Thyroid gland (tissue), 4 donors: ENCODE measurements at regions not wholly inside any gene's neighbourhood (a gene's known extent, or its start where the extent isn't known, plus 50 kb on each side); places are given as distances from the start of the nearest gene placed in this dataset.

Experiments
- POLR2A ChIP-seq, 2 donors: fragments of 450-650 bp; IDR thresholded peaks; one replicate each; pipeline ENCODE4 v1.6.1; 2017; ENCODE audit warnings: antibody characterized with exemption in 2 of 2, mild to moderate bottlenecking in 2 of 2, moderate library complexity in 1 of 2
- TF ChIP-seq, protein P1 (sequence below), 6 experiments: fragments of 200-600 bp in 3 of 6; fragments of 450-650 bp in 3 of 6; sonication (generic) in 3 of 6; IDR thresholded peaks; one replicate each; pipeline ENCODE4 v1.5.1; 2016 to 2019; ENCODE audit warnings: antibody characterized with exemption in 6 of 6, mild to moderate bottlenecking in 2 of 6, inconsistent platforms in 1 of 6, moderate library complexity in 1 of 6

DNA sequence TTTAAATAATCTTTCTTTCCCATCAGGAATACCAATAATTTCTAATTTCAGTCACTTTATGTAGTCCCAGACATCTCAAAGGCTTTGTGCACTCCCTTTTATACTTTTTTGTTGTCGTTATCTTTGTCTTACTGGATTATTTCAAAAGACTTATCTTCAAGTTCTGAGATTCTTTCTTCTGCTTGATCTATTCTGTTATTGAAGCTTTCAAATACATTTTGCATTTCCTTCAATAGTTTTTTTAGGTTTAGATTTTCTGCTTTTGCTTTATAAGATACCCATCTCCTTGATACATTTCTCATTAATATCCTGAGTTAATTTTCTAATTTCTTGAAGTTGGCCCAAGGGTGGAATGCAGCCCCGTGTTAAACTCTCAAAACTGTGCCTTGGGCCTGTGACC, 432.4 kb downstream of the RIT2 start:
- TF ChIP-seq, protein P1, sequence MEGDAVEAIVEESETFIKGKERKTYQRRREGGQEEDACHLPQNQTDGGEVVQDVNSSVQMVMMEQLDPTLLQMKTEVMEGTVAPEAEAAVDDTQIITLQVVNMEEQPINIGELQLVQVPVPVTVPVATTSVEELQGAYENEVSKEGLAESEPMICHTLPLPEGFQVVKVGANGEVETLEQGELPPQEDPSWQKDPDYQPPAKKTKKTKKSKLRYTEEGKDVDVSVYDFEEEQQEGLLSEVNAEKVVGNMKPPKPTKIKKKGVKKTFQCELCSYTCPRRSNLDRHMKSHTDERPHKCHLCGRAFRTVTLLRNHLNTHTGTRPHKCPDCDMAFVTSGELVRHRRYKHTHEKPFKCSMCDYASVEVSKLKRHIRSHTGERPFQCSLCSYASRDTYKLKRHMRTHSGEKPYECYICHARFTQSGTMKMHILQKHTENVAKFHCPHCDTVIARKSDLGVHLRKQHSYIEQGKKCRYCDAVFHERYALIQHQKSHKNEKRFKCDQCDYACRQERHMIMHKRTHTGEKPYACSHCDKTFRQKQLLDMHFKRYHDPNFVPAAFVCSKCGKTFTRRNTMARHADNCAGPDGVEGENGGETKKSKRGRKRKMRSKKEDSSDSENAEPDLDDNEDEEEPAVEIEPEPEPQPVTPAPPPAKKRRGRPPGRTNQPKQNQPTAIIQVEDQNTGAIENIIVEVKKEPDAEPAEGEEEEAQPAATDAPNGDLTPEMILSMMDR (IDR thresholded peaks at IDR 0.05): no peak
- TF ChIP-seq POLR2A (IDR thresholded peaks at IDR 0.05): no peak
